HG03108 (cell line): ENCODE measurements at regions not wholly inside any gene's neighbourhood (a gene's known extent, or its start where the extent isn't known, plus 50 kb on each side); places are given as distances from the start of the nearest gene placed in this dataset.
A peak's percentile ranks its signal among the peaks of the same experiment; 100 is the strongest.
"Not testable (repeated sequence)": the region's sequence is repeated elsewhere in the genome, so short reads cannot be mapped to it uniquely, and the experiment has no call there.

Source experiments
- ATAC-seq: cut with Tn5 transposase; IDR thresholded peaks from one replicate; pipeline ENCODE4 v1.9.1; 2021; ENCODE audit warnings: moderate library complexity; ENCODE audit not compliant: unreplicated experiment

- ATAC-seq = no peak
Measured at GRCh38 chr1:199184180-199184579, 545.3 kb downstream of the PTPRC start.

- no peak for ATAC-seq
Measured at GRCh38 chr1:199194862-199195261, 556.0 kb downstream of the PTPRC start.

GRCh38 chr1:199197695-199198094 is 558.9 kb downstream of the PTPRC start:
- ATAC-seq = no peak

GRCh38 chr1:199202331-199202730 is 563.5 kb downstream of the PTPRC start:
- ATAC-seq = no peak

- ATAC-seq = no peak
Measured at GRCh38 chr1:199204231-199204630, 565.4 kb downstream of the PTPRC start.

GRCh38 chr1:199205740-199206441 is 567.1 kb downstream of the PTPRC start:
- no peak for ATAC-seq

- ATAC-seq = no peak
Measured at GRCh38 chr1:199208847-199209246, 570.0 kb downstream of the PTPRC start.

GRCh38 chr1:199218065-199218464 is 579.2 kb downstream of the PTPRC start:
- no peak for ATAC-seq

GRCh38 chr1:199218533-199218932 is 579.7 kb downstream of the PTPRC start:
- ATAC-seq = no peak

- ATAC-seq = no peak
Measured at GRCh38 chr1:199220031-199220430, 581.2 kb downstream of the PTPRC start.

- ATAC-seq = no peak
Measured at GRCh38 chr1:199221371-199222150, 582.7 kb downstream of the PTPRC start.

- ATAC-seq = no peak
Measured at GRCh38 chr1:199223936-199224335, 585.1 kb downstream of the PTPRC start.

GRCh38 chr1:199226163-199226562 is 587.3 kb downstream of the PTPRC start:
- no peak for ATAC-seq

GRCh38 chr1:199242147-199242546 is 603.3 kb downstream of the PTPRC start:
- ATAC-seq = no peak

GRCh38 chr1:199242601-199243000 is 603.8 kb downstream of the PTPRC start:
- ATAC-seq = no peak

GRCh38 chr1:199243423-199244061 is 604.7 kb downstream of the PTPRC start:
- peak; percentile 96 for ATAC-seq

- no peak for ATAC-seq
Measured at GRCh38 chr1:199245946-199246345, 607.1 kb downstream of the PTPRC start.

GRCh38 chr1:199246716-199247115 is 607.9 kb downstream of the PTPRC start:
- ATAC-seq = no peak

- no peak for ATAC-seq
Measured at GRCh38 chr1:199247891-199248290, 609.1 kb downstream of the PTPRC start.

- not testable (repeated sequence) for ATAC-seq
Measured at GRCh38 chr1:199254040-199254439, 615.2 kb downstream of the PTPRC start.

GRCh38 chr1:199261328-199261727 is 622.5 kb downstream of the PTPRC start:
- ATAC-seq = no peak

GRCh38 chr1:199264283-199264682 is 625.4 kb downstream of the PTPRC start:
- no peak for ATAC-seq
